ENCODE measurements at regions not wholly inside any gene's neighbourhood (a gene's known extent, or its start where the extent isn't known, plus 50 kb on each side); places are given as distances from the start of the nearest gene placed in this dataset.
"Not testable (repeated sequence)": the region's sequence is repeated elsewhere in the genome, so short reads cannot be mapped to it uniquely, and the experiment has no call there.

- DNase-seq (ENCODE audit: low spot score) = no peak
These were observed 939.4 kb downstream of the BRINP3 start for GRCh38 chr1:189538271-189538670.

- DNase-seq (ENCODE audit: low spot score) = no peak
These were observed 927.2 kb downstream of the BRINP3 start for GRCh38 chr1:189550498-189550897.

GRCh38 chr1:189563784-189564183 is 913.9 kb downstream of the BRINP3 start:
- no peak for DNase-seq (ENCODE audit: low spot score)

- DNase-seq (ENCODE audit: low spot score) = no peak
These were observed 909.8 kb downstream of the BRINP3 start for GRCh38 chr1:189567890-189568289.

GRCh38 chr1:189596197-189596596 is 881.5 kb downstream of the BRINP3 start:
- no peak for DNase-seq (ENCODE audit: low spot score)

GRCh38 chr1:189597083-189597482 is 880.6 kb downstream of the BRINP3 start:
- DNase-seq (ENCODE audit: low spot score) = no peak

- no peak for DNase-seq (ENCODE audit: low spot score)
These were observed 872.4 kb downstream of the BRINP3 start for GRCh38 chr1:189605226-189605625.

GRCh38 chr1:189606047-189606446 is 871.6 kb downstream of the BRINP3 start:
- DNase-seq (ENCODE audit: low spot score) = no peak

- DNase-seq (ENCODE audit: low spot score) = no peak
These were observed 870.7 kb downstream of the BRINP3 start for GRCh38 chr1:189606795-189607476.

GRCh38 chr1:189607477-189608096 is 870.1 kb downstream of the BRINP3 start:
- DNase-seq (ENCODE audit: low spot score) = no peak

GRCh38 chr1:189609167-189609566 is 868.5 kb downstream of the BRINP3 start:
- no peak for DNase-seq (ENCODE audit: low spot score)

GRCh38 chr1:189616893-189617292 is 860.8 kb downstream of the BRINP3 start:
- no peak for DNase-seq (ENCODE audit: low spot score)

- no peak for DNase-seq (ENCODE audit: low spot score)
These were observed 857.9 kb downstream of the BRINP3 start for GRCh38 chr1:189619682-189620332.

- no peak for DNase-seq (ENCODE audit: low spot score)
These were observed 857.2 kb downstream of the BRINP3 start for GRCh38 chr1:189620471-189620870.

GRCh38 chr1:189623336-189623735 is 854.3 kb downstream of the BRINP3 start:
- no peak for DNase-seq (ENCODE audit: low spot score)

GRCh38 chr1:189627427-189627826 is 850.2 kb downstream of the BRINP3 start:
- no peak for DNase-seq (ENCODE audit: low spot score)

GRCh38 chr1:189628857-189629256 is 848.8 kb downstream of the BRINP3 start:
- DNase-seq (ENCODE audit: low spot score) = no peak

GRCh38 chr1:189633658-189634057 is 844.0 kb downstream of the BRINP3 start:
- no peak for DNase-seq (ENCODE audit: low spot score)

GRCh38 chr1:189637041-189637440 is 840.6 kb downstream of the BRINP3 start:
- no peak for DNase-seq (ENCODE audit: low spot score)

GRCh38 chr1:189644156-189644555 is 833.5 kb downstream of the BRINP3 start:
- DNase-seq (ENCODE audit: low spot score) = not testable (repeated sequence)

GRCh38 chr1:189644970-189645369 is 832.7 kb downstream of the BRINP3 start:
- DNase-seq (ENCODE audit: low spot score) = no peak

- DNase-seq (ENCODE audit: low spot score) = no peak
These were observed 831.6 kb downstream of the BRINP3 start for GRCh38 chr1:189646066-189646465.

- no peak for DNase-seq (ENCODE audit: low spot score)
These were observed 822.8 kb downstream of the BRINP3 start for GRCh38 chr1:189654906-189655305.
